ENCODE measurements at regions not wholly inside any gene's neighbourhood (a gene's known extent, or its start where the extent isn't known, plus 50 kb on each side); places are given as distances from the start of the nearest gene placed in this dataset.

DNA sequence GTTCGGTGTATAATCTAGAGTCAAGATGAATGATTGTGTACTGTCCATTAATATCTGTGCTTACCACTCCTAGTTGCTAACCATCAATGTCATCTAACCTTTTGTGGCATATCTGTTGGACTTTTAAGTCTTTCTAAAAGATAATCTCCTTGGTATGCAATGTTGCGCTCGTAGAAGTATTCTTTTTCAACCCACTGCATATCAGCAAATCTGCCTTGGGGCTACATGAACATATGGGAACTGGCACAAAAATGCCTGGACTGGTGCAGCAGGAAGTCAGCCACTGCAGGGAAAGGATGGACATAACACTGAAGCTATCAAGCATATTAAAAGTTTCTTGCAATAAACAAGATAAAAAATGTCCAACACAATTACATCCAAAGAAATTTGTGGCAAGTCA, 124.3 kb upstream of the SLC38A4 start:
- Histone ChIP-seq H3K27ac (no peak overlapping the region), H3K9me3 (no peaks in the 10 kb centered on the region), H3K4me3 (replicated peaks in 1 of 3) (no peak overlapping the region), H3K36me3 (no peaks in the 10 kb centered on the region), H3K4me1 (no peaks in the 10 kb centered on the region), H3K27me3 (no peaks in the 10 kb centered on the region)
- intact Hi-C loops (cut with DNase I) = no loop called here
- 87 to 93% methylated on average over 3 of the region's 3 CpGs for WGBS, 2 donors
- no peak for DNase-seq
- no peak for TF ChIP-seq POLR2A (IDR thresholded peaks at IDR 0.05)
- TF ChIP-seq, protein P1, sequence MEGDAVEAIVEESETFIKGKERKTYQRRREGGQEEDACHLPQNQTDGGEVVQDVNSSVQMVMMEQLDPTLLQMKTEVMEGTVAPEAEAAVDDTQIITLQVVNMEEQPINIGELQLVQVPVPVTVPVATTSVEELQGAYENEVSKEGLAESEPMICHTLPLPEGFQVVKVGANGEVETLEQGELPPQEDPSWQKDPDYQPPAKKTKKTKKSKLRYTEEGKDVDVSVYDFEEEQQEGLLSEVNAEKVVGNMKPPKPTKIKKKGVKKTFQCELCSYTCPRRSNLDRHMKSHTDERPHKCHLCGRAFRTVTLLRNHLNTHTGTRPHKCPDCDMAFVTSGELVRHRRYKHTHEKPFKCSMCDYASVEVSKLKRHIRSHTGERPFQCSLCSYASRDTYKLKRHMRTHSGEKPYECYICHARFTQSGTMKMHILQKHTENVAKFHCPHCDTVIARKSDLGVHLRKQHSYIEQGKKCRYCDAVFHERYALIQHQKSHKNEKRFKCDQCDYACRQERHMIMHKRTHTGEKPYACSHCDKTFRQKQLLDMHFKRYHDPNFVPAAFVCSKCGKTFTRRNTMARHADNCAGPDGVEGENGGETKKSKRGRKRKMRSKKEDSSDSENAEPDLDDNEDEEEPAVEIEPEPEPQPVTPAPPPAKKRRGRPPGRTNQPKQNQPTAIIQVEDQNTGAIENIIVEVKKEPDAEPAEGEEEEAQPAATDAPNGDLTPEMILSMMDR (IDR thresholded peaks at IDR 0.05) = no peak

DNA sequence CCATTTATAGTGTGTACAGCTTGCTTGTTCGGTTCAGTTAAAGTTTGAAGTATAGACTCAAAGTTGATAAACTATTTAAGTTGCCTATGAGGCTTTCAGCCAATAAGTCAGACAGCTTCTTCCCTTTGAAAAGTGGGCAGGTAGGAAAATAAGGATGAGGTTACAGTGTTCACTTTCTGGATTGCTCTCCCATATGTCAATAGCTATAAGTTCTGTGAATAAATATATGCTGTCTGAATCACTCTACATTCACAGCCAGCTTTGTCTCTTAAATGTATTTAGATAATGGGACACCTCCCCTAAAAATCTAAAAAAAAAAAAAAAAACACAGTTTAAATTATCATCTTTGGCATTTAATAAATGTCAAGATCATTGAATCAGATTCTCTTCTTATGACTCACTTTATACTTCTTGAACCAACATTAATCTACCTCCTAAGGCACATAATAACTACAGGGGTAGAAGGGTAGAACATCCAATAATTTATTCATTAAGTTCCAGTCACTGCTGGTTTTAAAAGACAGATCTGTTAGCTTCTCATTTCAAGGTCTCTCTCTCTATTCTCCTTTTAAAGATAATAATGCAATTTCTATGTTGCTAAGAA, 126.4 kb upstream of the PCED1B start:
- intact Hi-C loops (cut with DNase I) = no loop called here
- H3K4me3 ChIP-seq (replicated peaks in 1 of 3) = no peak overlapping the region
- 77 to 84% methylated on average over 1 of the region's 1 CpG for WGBS, 2 donors
- no peaks in the 10 kb centered on the region for H3K9me3 ChIP-seq
- no peak for DNase-seq
- H3K27ac ChIP-seq = no peak overlapping the region
- H3K4me1 ChIP-seq = no peaks in the 10 kb centered on the region
- no peaks in the 10 kb centered on the region for H3K27me3 ChIP-seq
- TF ChIP-seq, protein P1 (IDR thresholded peaks at IDR 0.05) = no peak
- no peak for TF ChIP-seq POLR2A (IDR thresholded peaks at IDR 0.05)
- H3K36me3 ChIP-seq = no peaks in the 10 kb centered on the region

DNA sequence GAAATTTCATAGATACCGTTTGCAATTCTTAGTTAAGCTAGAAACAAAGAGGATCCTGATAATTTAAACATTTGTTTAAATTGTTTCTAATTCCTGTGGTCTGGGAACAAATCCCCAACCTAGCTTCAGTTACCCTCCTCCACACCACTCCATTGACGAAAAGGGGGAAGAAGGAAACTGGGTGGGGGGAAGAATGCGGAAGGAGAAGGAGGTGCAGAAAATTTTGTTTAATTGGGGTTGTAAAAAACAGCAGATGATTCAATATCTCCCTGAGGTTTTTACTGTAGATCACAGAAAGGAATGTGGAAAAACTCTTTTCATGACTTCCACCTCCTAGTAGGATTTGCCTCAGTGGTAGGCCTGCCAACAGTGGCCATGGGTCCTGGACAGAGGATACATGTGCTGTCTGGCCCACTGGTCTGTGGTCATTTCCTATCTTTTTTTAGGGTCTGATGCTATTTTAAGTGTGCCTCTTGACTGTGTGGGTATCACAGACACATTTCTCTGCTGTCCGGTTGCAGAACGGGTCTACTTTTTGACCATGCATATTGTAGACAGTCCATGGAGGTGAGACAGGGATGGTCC, 122.9 kb upstream of the PCED1B start:
- intact Hi-C loops (cut with DNase I) = no loop called here
- TF ChIP-seq, protein P1 (IDR thresholded peaks at IDR 0.05) = no peak
- no peak for TF ChIP-seq POLR2A (IDR thresholded peaks at IDR 0.05)

DNA sequence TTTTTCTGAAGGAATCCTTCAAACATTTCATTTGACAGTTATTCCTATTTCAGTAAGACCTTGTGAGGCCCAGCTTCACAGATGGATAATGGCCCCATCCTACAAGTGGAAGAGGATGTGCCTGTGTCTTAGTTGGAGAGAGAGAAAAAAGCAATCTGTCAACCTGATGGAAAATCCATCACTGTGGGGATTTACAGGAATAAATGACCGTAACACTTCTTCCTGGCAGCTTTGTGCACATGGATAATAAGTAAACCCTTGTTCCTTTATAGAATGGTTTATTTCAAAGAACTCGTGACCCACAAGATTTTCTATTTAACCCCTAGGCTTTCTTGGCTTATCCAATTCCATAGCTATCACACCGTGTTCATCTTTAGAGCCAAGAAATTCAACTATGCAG, 121.4 kb upstream of the PCED1B start:
- no peaks in the 10 kb centered on the region for H3K4me1 ChIP-seq
- H3K27ac ChIP-seq = no peak overlapping the region
- DNase-seq = no peak
- 86 to 89% methylated on average over 3 of the region's 3 CpGs for WGBS, 2 donors
- TF ChIP-seq POLR2A (IDR thresholded peaks at IDR 0.05) = no peak
- TF ChIP-seq, protein P1 (IDR thresholded peaks at IDR 0.05) = no peak
- H3K4me3 ChIP-seq (replicated peaks in 1 of 3) = no peak overlapping the region
- H3K27me3 ChIP-seq = no peaks in the 10 kb centered on the region
- no peaks in the 10 kb centered on the region for H3K36me3 ChIP-seq
- intact Hi-C loops (cut with DNase I) = no loop called here
- H3K9me3 ChIP-seq = no peaks in the 10 kb centered on the region

More for the DNA sequence above, 122.9 kb upstream of the PCED1B start:
- no peak overlapping the region for H3K4me3 ChIP-seq (replicated peaks in 1 of 3)
- 70 to 71% methylated on average over 5 of the region's 5 CpGs for whole genome bisulfite sequencing, 2 donors
- H3K36me3 ChIP-seq = no peaks in the 10 kb centered on the region
- no peaks in the 10 kb centered on the region for H3K27me3 ChIP-seq
- H3K27ac ChIP-seq = no peak overlapping the region
- no peak for DNase-seq
- H3K9me3 ChIP-seq = no peaks in the 10 kb centered on the region
- no peaks in the 10 kb centered on the region for H3K4me1 ChIP-seq

DNA sequence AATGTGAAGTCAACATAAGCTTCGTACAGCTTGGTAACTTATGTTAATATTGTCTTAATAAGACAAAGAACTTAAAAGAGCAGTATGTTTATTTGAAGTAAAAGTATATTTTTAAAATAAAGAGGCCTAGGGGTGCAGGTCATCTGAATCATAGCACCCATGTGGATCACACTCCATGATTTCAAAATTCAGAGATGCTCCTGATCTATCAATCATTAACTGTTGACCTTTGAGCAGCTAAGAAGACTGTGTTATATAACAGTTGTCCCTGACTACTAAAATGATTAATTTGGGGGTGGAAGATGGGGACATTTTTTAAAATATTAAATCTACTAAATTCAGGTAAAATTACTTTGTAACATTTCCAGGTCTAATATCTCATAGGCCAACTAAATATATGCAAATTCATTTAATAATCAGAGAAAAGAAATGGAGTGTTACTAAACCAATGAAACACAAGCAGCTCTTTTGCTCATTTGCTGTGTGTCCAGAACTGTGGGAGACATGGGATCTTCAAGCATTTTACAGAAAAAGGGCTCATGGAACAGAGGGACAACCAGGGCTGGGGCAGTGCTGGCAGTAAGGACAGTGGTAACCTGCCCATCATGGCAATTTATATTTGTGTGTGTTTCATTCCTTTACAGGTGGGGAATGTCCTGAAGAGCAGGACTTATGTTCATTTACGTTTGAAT, 120.7 kb upstream of the PCED1B start:
- no peaks in the 10 kb centered on the region for H3K36me3 ChIP-seq
- 74 to 86% methylated on average over 2 of the region's 2 CpGs for WGBS, 2 donors
- no peaks in the 10 kb centered on the region for H3K27me3 ChIP-seq
- DNase-seq = no peak
- TF ChIP-seq, protein P1 (IDR thresholded peaks at IDR 0.05) = no peak
- TF ChIP-seq POLR2A (IDR thresholded peaks at IDR 0.05) = no peak
- H3K27ac ChIP-seq = no peak overlapping the region
- no peaks in the 10 kb centered on the region for H3K9me3 ChIP-seq
- H3K4me3 ChIP-seq (replicated peaks in 1 of 3) = no peak overlapping the region
- intact Hi-C loops (cut with DNase I) = no loop called here
- no peaks in the 10 kb centered on the region for H3K4me1 ChIP-seq

Data from thyroid gland (tissue), 4 donors.